Right lobe of liver (tissue), 6 donors: ENCODE measurements at regions not wholly inside any gene's neighbourhood (a gene's known extent, or its start where the extent isn't known, plus 50 kb on each side); places are given as distances from the start of the nearest gene placed in this dataset.

Experiments
- ATAC-seq, 4 donors: fragments of 200-7000 bp; cut with Tn5 transposase; one replicate each; pipeline ENCODE4 v1.9.1; 2020; ENCODE audit warnings: mild to moderate bottlenecking in 4 of 4, moderate library complexity in 4 of 4
- DNase-seq, 3 donors: peaks; one replicate each; pipeline ENCODE4 v3.0.0-alpha.2; 2020
- H3K27ac ChIP-seq, 3 donors: fragments of 200-600 bp; one replicate each; pipeline ENCODE4 v1.8.0; 2022
- H3K27me3 ChIP-seq, 2 donors: fragments of 200-600 bp; one replicate each; pipeline ENCODE4 v1.8.0; 2022
- H3K36me3 ChIP-seq, 4 donors: fragments of 200-600 bp; sonication (generic) in 1 of 4; one replicate each; pipeline versions ENCODE4 v1.5.1 to v1.8.0; 2017 to 2022; ENCODE audit warnings: control low read depth in 1 of 4
- H3K4me1 ChIP-seq, 4 donors: fragments of 200-600 bp; sonication (generic) in 1 of 4; one replicate each; pipeline versions ENCODE4 v1.5.1 to v1.8.0; 2017 to 2022; ENCODE audit warnings: control low read depth in 1 of 4
- H3K4me3 ChIP-seq, 3 donors: fragments of 200-600 bp; one replicate each; pipeline ENCODE4 v1.8.0; 2022
- H3K9me3 ChIP-seq, 4 donors: fragments of 200-600 bp; sonication (generic) in 1 of 4; one replicate each; pipeline versions ENCODE4 v1.5.1 to v1.8.0; 2017 to 2022; ENCODE audit warnings: control low read depth in 1 of 4
- CTCF ChIP-seq, 4 donors: fragments of 200-600 bp in 3 of 4; fragments of 450-650 bp in 1 of 4; IDR thresholded peaks; one replicate each; pipeline versions ENCODE4 v1.5.1 to v1.8.0; 2016 to 2022; ENCODE audit warnings: antibody characterized with exemption in 4 of 4, mild to moderate bottlenecking in 2 of 4
- POLR2A ChIP-seq: fragments of 450-650 bp; IDR thresholded peaks from one replicate; pipeline ENCODE4 v1.6.1; 2017; ENCODE audit warnings: antibody characterized with exemption, mild to moderate bottlenecking
- WGBS: methylation state at CpG from one replicate; pipeline ENCODE4 v1.1.6; 2018; ENCODE audit warnings: low coverage, low lambda C conversion rate; ENCODE audit not compliant: insufficient coverage; ENCODE audit errors: missing lambda C conversion rate; 5-methylcytosine and 5-hydroxymethylcytosine counted together
- intact Hi-C, 2 donors: fragments of 100-400 bp; cut with DNase I; formaldehyde crosslinking; loops; one replicate each; pipeline versions ENCODE4 v1.11.2 to v1.14.1; 2022
- donor health status: DM: no; HTN: yes; CAD: no.
- donor health status: DM: no; HTN: no; CAD: no.
- donor health status: DM: no; HTN: no; CAD: no.
- donor health status: DM: no; HTN: yes; CAD: no.
- donor health status: DM: no; HTN: yes; CAD: no.

- intact Hi-C loops: no loop called here
- DNase-seq: no peak
Observed at GRCh38 chr6:167668754-167669552, 157.8 kb upstream of the AFDN start.

DNA sequence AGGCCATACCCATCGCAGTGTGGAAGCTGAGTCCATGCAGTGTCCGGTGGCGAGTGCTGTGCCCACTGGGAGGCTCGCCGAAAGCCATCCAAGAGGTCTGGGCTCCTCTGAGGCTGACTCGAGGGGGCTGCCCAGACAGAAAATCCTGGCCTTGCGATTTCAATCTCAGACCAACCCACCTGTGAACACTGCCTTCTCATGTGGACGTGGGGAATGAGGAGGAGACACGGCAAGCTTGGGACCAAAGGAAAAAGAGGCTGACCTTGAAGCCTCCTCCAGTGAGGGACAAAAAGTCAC is 157.2 kb upstream of the AFDN start:
- WGBS: 80% methylated on average over 3 of the region's 9 CpGs
- DNase-seq (no peak), ATAC-seq (no peak)
- no peaks in the 10 kb centered on the region for H3K27me3 ChIP-seq
- TF ChIP-seq CTCF (IDR thresholded peaks at IDR 0.05) (no peak), POLR2A (no peak)
- peak overlapping the region in 2 of 3 donors; percentile 79 to 96 for H3K27ac ChIP-seq
- no peak overlapping the region for H3K4me3 ChIP-seq
- no peaks in the 10 kb centered on the region for H3K36me3 ChIP-seq
- H3K4me1 ChIP-seq: peaks cover 0 to 42% (median 21%) of the 10 kb centered on the region in 4 donors
- H3K9me3 ChIP-seq: no peaks in the 10 kb centered on the region
- intact Hi-C loops: no loop called here

More at GRCh38 chr6:167668754-167669552, 157.8 kb upstream of the AFDN start:
- Histone ChIP-seq H3K4me1 (peaks cover 0 to 43% (median 21%) of the 10 kb centered on the region in 4 donors), H3K4me3 (no peak overlapping the region), H3K9me3 (no peaks in the 10 kb centered on the region), H3K36me3 (no peaks in the 10 kb centered on the region), H3K27me3 (no peaks in the 10 kb centered on the region), H3K27ac (peak overlapping the region in 2 of 3 donors; percentile 79 to 96)
- peak; percentile 5 to 30 (median 21) for ATAC-seq
- 26% methylated on average over 4 of the region's 21 CpGs for WGBS
- TF ChIP-seq CTCF (IDR thresholded peaks at IDR 0.05): no peak
- no peak for TF ChIP-seq POLR2A

DNA sequence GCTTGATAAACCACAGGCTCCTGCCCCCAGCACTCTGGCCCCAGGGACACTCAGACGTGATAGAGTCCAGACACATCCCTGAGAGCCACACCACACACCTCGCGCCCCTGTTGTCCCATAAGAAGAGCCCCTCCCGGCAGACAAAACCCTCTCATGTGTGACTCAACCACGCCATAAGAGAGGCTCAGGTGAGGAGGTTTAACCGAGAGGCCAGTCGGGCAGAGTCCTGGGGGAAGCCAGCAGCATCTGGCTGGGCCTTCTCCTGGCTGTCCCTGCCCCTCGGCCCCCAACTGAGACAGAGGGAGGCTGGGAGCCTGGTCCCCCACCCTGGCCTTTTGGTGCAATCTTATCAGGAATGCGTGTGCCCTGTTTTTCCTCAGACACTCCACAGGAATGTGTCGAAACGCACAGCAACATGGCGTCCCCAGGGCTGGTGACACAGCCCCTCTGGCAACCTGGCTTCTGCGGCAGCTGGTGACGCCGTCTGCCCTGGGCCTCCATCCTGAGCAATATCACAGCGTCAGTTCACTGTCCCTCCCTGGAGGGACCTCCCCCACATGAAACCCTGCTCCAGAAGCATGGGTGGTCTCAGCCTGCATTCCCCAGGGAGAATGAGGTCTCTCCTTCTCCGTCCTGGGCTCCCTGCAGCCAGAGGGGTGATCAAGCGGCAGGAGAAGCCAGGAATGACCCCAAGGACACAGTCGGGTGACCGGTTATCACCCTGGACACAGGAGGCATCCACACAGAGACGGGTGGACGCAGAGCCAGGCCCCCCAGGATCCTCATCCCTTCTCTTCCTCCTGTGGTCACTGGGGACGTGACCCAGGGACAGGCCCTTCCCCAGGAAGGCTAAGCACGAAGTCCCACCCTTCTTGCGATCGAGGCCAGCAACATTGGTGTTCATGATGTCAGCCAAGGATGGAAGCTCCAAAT is 156.6 kb upstream of the AFDN start:
- no peaks in the 10 kb centered on the region for H3K36me3 ChIP-seq
- H3K27ac ChIP-seq: peak overlapping the region in 2 of 3 donors; percentile 79 to 96
- H3K4me1 ChIP-seq: peaks cover 0 to 43% (median 19%) of the 10 kb centered on the region in 4 donors
- no peaks in the 10 kb centered on the region for H3K9me3 ChIP-seq
- H3K4me3 ChIP-seq: no peak overlapping the region
- TF ChIP-seq CTCF (IDR thresholded peaks at IDR 0.05) (no peak), POLR2A (no peak)
- no peaks in the 10 kb centered on the region for H3K27me3 ChIP-seq
- WGBS: 48% methylated on average over 2 of the region's 26 CpGs
- DNase-seq: no peak
- intact Hi-C loops: no loop called here
- no peak for ATAC-seq

DNA sequence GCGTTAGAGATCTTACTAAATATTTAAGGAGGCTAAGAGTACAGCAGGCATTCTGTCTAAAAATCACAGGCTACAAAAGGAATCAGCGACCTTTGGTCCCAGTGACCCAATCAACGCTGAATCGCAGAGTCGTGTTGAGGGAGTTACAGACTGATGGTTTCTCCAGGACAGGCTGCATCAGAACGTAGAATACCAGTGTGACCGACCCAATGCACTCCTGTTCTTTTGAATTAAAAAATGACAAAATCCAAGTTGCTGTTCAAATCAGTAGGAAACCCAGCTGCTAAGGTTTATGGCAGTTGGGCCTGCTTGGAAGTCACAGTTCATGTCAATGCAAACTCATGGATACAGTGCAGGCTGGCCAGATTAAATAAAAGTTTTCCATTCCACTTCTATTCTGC is 155.8 kb upstream of the AFDN start:
- TF ChIP-seq CTCF (IDR thresholded peaks at IDR 0.05) (no peak), POLR2A (no peak)
- no peak overlapping the region for H3K4me3 ChIP-seq
- ATAC-seq (peak; percentile 35 to 49 (median 46)), DNase-seq (peak in 1 of 3 donors; percentile 70)
- no peaks in the 10 kb centered on the region for H3K36me3 ChIP-seq
- intact Hi-C loops: no loop called here
- H3K27ac ChIP-seq: peak overlapping the region in 2 of 3 donors; percentile 79 to 96
- H3K27me3 ChIP-seq: no peaks in the 10 kb centered on the region
- WGBS: 28% methylated on average over 5 of the region's 7 CpGs
- H3K9me3 ChIP-seq: no peaks in the 10 kb centered on the region
- peaks cover 0 to 51% (median 23%) of the 10 kb centered on the region in 4 donors for H3K4me1 ChIP-seq
